ENCODE measurements at regions not wholly inside any gene's neighbourhood (a gene's known extent, or its start where the extent isn't known, plus 50 kb on each side); places are given as distances from the start of the nearest gene placed in this dataset.

- TF ChIP-seq CTCF (IDR thresholded peaks at IDR 0.05) (no peak), POLR2A (IDR thresholded peaks at IDR 0.05) (no peak)
These were observed 90.7 kb downstream of the ATP1A1 start for GRCh38 chr1:116463730-116464129.

Data from Peyer's patch (tissue), 4 donors.